Germinal center (tissue), 1 donor: ENCODE measurements at regions not wholly inside any gene's neighbourhood (a gene's known extent, or its start where the extent isn't known, plus 50 kb on each side); places are given as distances from the start of the nearest gene placed in this dataset.

Source experiments
- DNase-seq: peaks from one replicate; pipeline ENCODE4 v3.0.0; 2012; ENCODE audit warnings: mixed read lengths, low spot score

GRCh38 chr10:126783806-126784557 is 113.5 kb upstream of the C10orf90 start:
- DNase-seq: no peak

GRCh38 chr10:126787201-126787600 is 116.7 kb upstream of the C10orf90 start:
- no peak for DNase-seq

GRCh38 chr10:126795318-126795717 is 109.9 kb upstream of the DOCK1 start:
- DNase-seq: no peak

- no peak for DNase-seq
Observed at GRCh38 chr10:126798649-126799048, 106.6 kb upstream of the DOCK1 start.

- no peak for DNase-seq
Observed at GRCh38 chr10:126803394-126803793, 101.8 kb upstream of the DOCK1 start.

- no peak for DNase-seq
Observed at GRCh38 chr10:126804396-126804795, 100.8 kb upstream of the DOCK1 start.

GRCh38 chr10:126806498-126806897 is 98.7 kb upstream of the DOCK1 start:
- DNase-seq: no peak

- no peak for DNase-seq
Observed at GRCh38 chr10:126806991-126807702, 98.1 kb upstream of the DOCK1 start.

- no peak for DNase-seq
Observed at GRCh38 chr10:126808103-126808502, 97.1 kb upstream of the DOCK1 start.

GRCh38 chr10:126813432-126813831 is 91.8 kb upstream of the DOCK1 start:
- no peak for DNase-seq

- DNase-seq: no peak
Observed at GRCh38 chr10:126833542-126833941, 71.7 kb upstream of the DOCK1 start.

GRCh38 chr10:126836009-126836408 is 69.2 kb upstream of the DOCK1 start:
- DNase-seq: no peak

- no peak for DNase-seq
Observed at GRCh38 chr10:126838316-126838715, 66.9 kb upstream of the DOCK1 start.

GRCh38 chr10:126839094-126839761 is 66.0 kb upstream of the DOCK1 start:
- DNase-seq: no peak

GRCh38 chr10:126840576-126841135 is 64.6 kb upstream of the DOCK1 start:
- DNase-seq: no peak

GRCh38 chr10:126841341-126841895 is 63.8 kb upstream of the DOCK1 start:
- no peak for DNase-seq

GRCh38 chr10:126842356-126842755 is 62.9 kb upstream of the DOCK1 start:
- DNase-seq: no peak

GRCh38 chr10:126842836-126843235 is 62.4 kb upstream of the DOCK1 start:
- DNase-seq: no peak

- no peak for DNase-seq
Observed at GRCh38 chr10:126843299-126843934, 61.8 kb upstream of the DOCK1 start.

- DNase-seq: no peak
Observed at GRCh38 chr10:126844406-126844805, 60.8 kb upstream of the DOCK1 start.

- DNase-seq: no peak
Observed at GRCh38 chr10:126846469-126846868, 58.8 kb upstream of the DOCK1 start.

- no peak for DNase-seq
Observed at GRCh38 chr10:126846959-126847358, 58.3 kb upstream of the DOCK1 start.
